ENCODE measurements at regions not wholly inside any gene's neighbourhood (a gene's known extent, or its start where the extent isn't known, plus 50 kb on each side); places are given as distances from the start of the nearest gene placed in this dataset.

GRCh38 chr11:111105566-111105965, 140.0 kb upstream of the POU2AF2 start:
- TF ChIP-seq CTCF (IDR thresholded peaks at IDR 0.05 in 4 of 5, conservative IDR thresholded peaks at IDR 0.05 in 1 of 5) (no peak), POLR2A (IDR thresholded peaks at IDR 0.05) (no peak)
